ENCODE measurements at regions not wholly inside any gene's neighbourhood (a gene's known extent, or its start where the extent isn't known, plus 50 kb on each side); places are given as distances from the start of the nearest gene placed in this dataset.

DNA sequence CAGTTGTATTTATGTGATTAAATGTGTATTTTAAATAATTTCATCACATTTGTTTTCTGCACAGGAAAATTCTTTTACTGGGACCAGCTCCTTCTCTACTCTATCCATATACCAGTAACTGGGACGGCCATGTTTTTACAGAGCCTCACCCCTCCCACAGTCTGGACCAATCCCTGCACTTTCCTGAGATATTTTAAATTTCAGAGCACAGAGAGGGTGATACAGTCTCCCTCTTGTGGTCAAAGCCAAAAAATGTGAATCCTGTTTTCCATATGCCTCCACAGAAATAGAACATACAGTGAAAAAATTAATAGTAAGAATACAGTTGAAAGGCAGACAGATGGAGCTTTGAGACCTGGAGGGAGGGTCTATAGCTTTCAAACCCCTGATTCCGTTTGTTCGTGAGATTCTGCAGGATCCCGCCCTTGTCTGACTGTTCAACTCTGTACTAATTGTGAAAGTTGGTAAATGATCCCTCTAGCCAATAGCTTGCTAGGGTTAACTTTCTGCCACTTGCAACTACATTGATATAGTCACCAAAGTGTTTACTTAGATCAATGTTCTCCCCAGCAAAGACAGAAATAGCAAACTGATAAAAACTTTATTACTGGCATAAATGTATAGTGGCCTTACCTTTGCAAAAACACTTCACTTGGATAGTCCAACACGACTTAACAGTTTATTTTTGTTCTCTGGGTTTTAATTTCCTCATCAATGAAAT is 172.2 kb downstream of the PPARGC1A start:
- Histone ChIP-seq H4K20me1 (ENCODE audit: insufficient read depth, low read length) (no peaks in the 10 kb centered on the region), H3K56ac (ENCODE audit: extremely low read depth, insufficient read depth, low read length) (no peak overlapping the region), H4K5ac (ENCODE audit: low read depth, low read length) (no peak overlapping the region), H4K8ac (ENCODE audit: low read depth in 2 of 2, low read length in 2 of 2) (no peak overlapping the region), H2BK120ac (ENCODE audit: low read depth, low read length) (no peak overlapping the region), H3K4me2 (ENCODE audit: low read depth, low read length) (no peak overlapping the region), H3K4ac (ENCODE audit: low read depth, low read length) (no peak overlapping the region), H3K36me3 (ENCODE audit: control insufficient read depth, insufficient read depth, low read length) (no peaks in the 10 kb centered on the region), H3K4me3 (ENCODE audit: insufficient read depth, low read depth, low read length) (no peak overlapping the region), H2AK5ac (ENCODE audit: low read depth, low read length) (no peak overlapping the region), H3K4me1 (ENCODE audit: control insufficient read depth, insufficient read depth, low read length) (no peaks in the 10 kb centered on the region), H3K27me3 (ENCODE audit: control insufficient read depth, insufficient read depth, low read length) (no peaks in the 10 kb centered on the region), H3K79me1 (ENCODE audit: low read depth in 1 of 2, low read length in 2 of 2) (no peaks in the 10 kb centered on the region), H2BK20ac (ENCODE audit: low read depth, low read length) (no peak overlapping the region), H2BK15ac (ENCODE audit: low read depth, low read length) (no peak overlapping the region), H3K23ac (ENCODE audit: low read depth, low read length) (no peak overlapping the region), H2AFZ (replicated peaks; ENCODE audit: low read length, poor library complexity) (no peak overlapping the region), H2AK9ac (replicated peaks; ENCODE audit: low read depth, low read length, poor library complexity) (no peak overlapping the region), H3K18ac (ENCODE audit: low read depth, low read length) (no peak overlapping the region), H3K9me1 (ENCODE audit: insufficient read depth, low read length) (no peaks in the 10 kb centered on the region), H3K9ac (ENCODE audit: low read depth, low read length) (no peak overlapping the region), H4K91ac (ENCODE audit: insufficient read depth, low read depth, low read length) (no peak overlapping the region), H2BK5ac (ENCODE audit: low read depth, low read length, poor library complexity, severe bottlenecking) (no peak overlapping the region), H3K9me3 (ENCODE audit: control insufficient read depth, insufficient read depth, low read length) (no peaks in the 10 kb centered on the region), H3K14ac (replicated peaks; ENCODE audit: low read depth, low read length) (no peak overlapping the region), H3K27ac (ENCODE audit: insufficient read depth, low read length) (no peak overlapping the region)
- CTCF ChIA-PET, result interaction anchor here (0.8 kb wide), 1 partner anchor 13 kb away, joined by 3 read pairs; no protein-coding TSS in a partner anchor
- peak; percentile 65; the same call in 1 of the 2 replicates for ATAC-seq (ENCODE audit: low read depth)
- dilution Hi-C loops (cut with HindIII; ENCODE audit: low sequenced_read_pairs, unreplicated experiment) (no loop called here), intact Hi-C loops (cut with micrococcal nuclease) (no loop called here), in situ Hi-C loops (cut with MboI; ENCODE audit: low sequenced_read_pairs) (no loop called here)
- no peak for TF ChIP-seq RCOR1 (IDR thresholded peaks at IDR 0.05; ENCODE audit: insufficient replicate concordance, low read length)
- TF ChIP-seq BHLHE40 (IDR thresholded peaks at IDR 0.05; ENCODE audit: low read depth, low read length), result no peak
- TF ChIP-seq NFE2L2 (IDR thresholded peaks at IDR 0.05; ENCODE audit: low read depth, low read length), result no peak
- no peak for TF ChIP-seq MAZ (IDR thresholded peaks at IDR 0.05; ENCODE audit: borderline replicate concordance, low read depth, low read length)
- TF ChIP-seq RFX5 (IDR thresholded peaks at IDR 0.05; ENCODE audit: low read depth, low read length), result no peak
- TF ChIP-seq FOS (IDR thresholded peaks at IDR 0.05; ENCODE audit: low read depth, low read length), result no peak
- peak; percentile 35; the same call in 1 of the 2 replicates for TF ChIP-seq RAD21 (IDR thresholded peaks at IDR 0.05; ENCODE audit: low read length)
- no peak for TF ChIP-seq POLR2A (IDR thresholded peaks at IDR 0.05; ENCODE audit: low read depth, low read length)
- TF ChIP-seq, protein P1, sequence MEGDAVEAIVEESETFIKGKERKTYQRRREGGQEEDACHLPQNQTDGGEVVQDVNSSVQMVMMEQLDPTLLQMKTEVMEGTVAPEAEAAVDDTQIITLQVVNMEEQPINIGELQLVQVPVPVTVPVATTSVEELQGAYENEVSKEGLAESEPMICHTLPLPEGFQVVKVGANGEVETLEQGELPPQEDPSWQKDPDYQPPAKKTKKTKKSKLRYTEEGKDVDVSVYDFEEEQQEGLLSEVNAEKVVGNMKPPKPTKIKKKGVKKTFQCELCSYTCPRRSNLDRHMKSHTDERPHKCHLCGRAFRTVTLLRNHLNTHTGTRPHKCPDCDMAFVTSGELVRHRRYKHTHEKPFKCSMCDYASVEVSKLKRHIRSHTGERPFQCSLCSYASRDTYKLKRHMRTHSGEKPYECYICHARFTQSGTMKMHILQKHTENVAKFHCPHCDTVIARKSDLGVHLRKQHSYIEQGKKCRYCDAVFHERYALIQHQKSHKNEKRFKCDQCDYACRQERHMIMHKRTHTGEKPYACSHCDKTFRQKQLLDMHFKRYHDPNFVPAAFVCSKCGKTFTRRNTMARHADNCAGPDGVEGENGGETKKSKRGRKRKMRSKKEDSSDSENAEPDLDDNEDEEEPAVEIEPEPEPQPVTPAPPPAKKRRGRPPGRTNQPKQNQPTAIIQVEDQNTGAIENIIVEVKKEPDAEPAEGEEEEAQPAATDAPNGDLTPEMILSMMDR (conservative IDR thresholded peaks at IDR 0.05; ENCODE audit: low read depth, low read length), result peak; percentile 46
- TF ChIP-seq SMC3 (IDR thresholded peaks at IDR 0.05; ENCODE audit: low read depth, low read length), result peak; percentile 48
- TF ChIP-seq, protein P2, sequence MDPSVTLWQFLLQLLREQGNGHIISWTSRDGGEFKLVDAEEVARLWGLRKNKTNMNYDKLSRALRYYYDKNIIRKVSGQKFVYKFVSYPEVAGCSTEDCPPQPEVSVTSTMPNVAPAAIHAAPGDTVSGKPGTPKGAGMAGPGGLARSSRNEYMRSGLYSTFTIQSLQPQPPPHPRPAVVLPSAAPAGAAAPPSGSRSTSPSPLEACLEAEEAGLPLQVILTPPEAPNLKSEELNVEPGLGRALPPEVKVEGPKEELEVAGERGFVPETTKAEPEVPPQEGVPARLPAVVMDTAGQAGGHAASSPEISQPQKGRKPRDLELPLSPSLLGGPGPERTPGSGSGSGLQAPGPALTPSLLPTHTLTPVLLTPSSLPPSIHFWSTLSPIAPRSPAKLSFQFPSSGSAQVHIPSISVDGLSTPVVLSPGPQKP (IDR thresholded peaks at IDR 0.05; ENCODE audit: borderline replicate concordance, low read depth, low read length), result no peak
- TF ChIP-seq CEBPB (IDR thresholded peaks at IDR 0.05; ENCODE audit: low read depth, low read length), result no peak
- POLR2A ChIA-PET (ENCODE audit: unreplicated experiment), result no interaction called here
- 80% methylated on average over 1 of the region's 5 CpGs; no CpG with 5 or more reads in 1 of the 2 experiments for WGBS, 2 experiments (ENCODE audit: extremely low coverage in 2 of 2, insufficient read length in 1 of 2)
- DNase-seq, result peak; percentile 31
- no TSS peak for BruUV-seq (replicated peaks)
